ENCODE measurements at regions not wholly inside any gene's neighbourhood (a gene's known extent, or its start where the extent isn't known, plus 50 kb on each side); places are given as distances from the start of the nearest gene placed in this dataset.

GRCh38 chr6:14860774-14861173 lies 385.1 kb upstream of the JARID2 start:
- Mint-ChIP-seq H3K4me3 (no peak overlapping the region), H3K36me3 (no peaks in the 10 kb centered on the region), H3K9me3 (ENCODE audit: low read depth) (no peaks in the 10 kb centered on the region), H3K27me3 (no peaks in the 10 kb centered on the region), H3K4me1 (peaks cover 47% of the 10 kb centered on the region), H3K27ac (no peak overlapping the region)
- CTCF ChIA-PET = interaction anchor here (1.6 kb wide), 1 partner anchor 16 kb away, joined by 6 read pairs; no protein-coding TSS in a partner anchor
- DNase-seq (no peak), ATAC-seq (no peak)

- CTCF ChIA-PET = interaction anchor here (0.9 to 1.6 kb wide), 2 partner anchors 13 to 15 kb away, joined by 4 to 6 read pairs; no protein-coding TSS in a partner anchor
- peak; percentile 27 for ATAC-seq
- peaks cover 51% of the 10 kb centered on the region for H3K4me1 Mint-ChIP-seq
These were observed 384.4 kb upstream of the JARID2 start for GRCh38 chr6:14861491-14861943.

GRCh38 chr6:14862845-14863244 lies 383.0 kb upstream of the JARID2 start:
- no peak for DNase-seq
- no peaks in the 10 kb centered on the region for H3K9me3 Mint-ChIP-seq (ENCODE audit: low read depth)
- no peak overlapping the region for H3K27ac Mint-ChIP-seq
- H3K4me3 Mint-ChIP-seq = no peak overlapping the region
- H3K27me3 Mint-ChIP-seq = no peaks in the 10 kb centered on the region
- peaks cover 39% of the 10 kb centered on the region for H3K4me1 Mint-ChIP-seq
- no peak for ATAC-seq
- no peaks in the 10 kb centered on the region for H3K36me3 Mint-ChIP-seq
- CTCF ChIA-PET = no interaction called here

More at GRCh38 chr6:14861491-14861943, 384.4 kb upstream of the JARID2 start:
- H3K36me3 Mint-ChIP-seq = no peaks in the 10 kb centered on the region
- no peak overlapping the region for H3K27ac Mint-ChIP-seq
- H3K27me3 Mint-ChIP-seq = no peaks in the 10 kb centered on the region
- peak; percentile 59 for DNase-seq
- H3K4me3 Mint-ChIP-seq = no peak overlapping the region
- no peaks in the 10 kb centered on the region for H3K9me3 Mint-ChIP-seq (ENCODE audit: low read depth)

GRCh38 chr6:14863902-14864850 lies 381.7 kb upstream of the JARID2 start:
- peaks cover 30% of the 10 kb centered on the region for H3K4me1 Mint-ChIP-seq
- CTCF ChIA-PET = no interaction called here
- no peaks in the 10 kb centered on the region for H3K9me3 Mint-ChIP-seq (ENCODE audit: low read depth)
- H3K27me3 Mint-ChIP-seq = no peaks in the 10 kb centered on the region
- ATAC-seq (no peak), DNase-seq (no peak)
- no peak overlapping the region for H3K27ac Mint-ChIP-seq
- H3K36me3 Mint-ChIP-seq = no peaks in the 10 kb centered on the region
- no peak overlapping the region for H3K4me3 Mint-ChIP-seq

- Mint-ChIP-seq H3K4me1 (peaks cover 19% of the 10 kb centered on the region), H3K9me3 (ENCODE audit: low read depth) (no peaks in the 10 kb centered on the region), H3K27me3 (no peaks in the 10 kb centered on the region), H3K27ac (peak overlapping the region; percentile 63), H3K4me3 (no peak overlapping the region), H3K36me3 (no peaks in the 10 kb centered on the region)
- peak; percentile 49 for ATAC-seq
- CTCF ChIA-PET = no interaction called here
- DNase-seq = no peak
These were observed 380.3 kb upstream of the JARID2 start for GRCh38 chr6:14865531-14866100.

- no peak overlapping the region for H3K27ac Mint-ChIP-seq
- peaks cover 8% of the 10 kb centered on the region for H3K4me1 Mint-ChIP-seq
- no peaks in the 10 kb centered on the region for H3K27me3 Mint-ChIP-seq
- DNase-seq = no peak
- no peaks in the 10 kb centered on the region for H3K36me3 Mint-ChIP-seq
- H3K9me3 Mint-ChIP-seq (ENCODE audit: low read depth) = no peaks in the 10 kb centered on the region
- ATAC-seq = no peak
- CTCF ChIA-PET = interaction anchor here (0.8 to 1.2 kb wide), 2 partner anchors 9 to 41 kb away, joined by 3 read pairs; no protein-coding TSS in a partner anchor
- no peak overlapping the region for H3K4me3 Mint-ChIP-seq
These were observed 378.1 kb upstream of the JARID2 start for GRCh38 chr6:14867802-14868201.

- H3K4me1 Mint-ChIP-seq = peaks cover 27% of the 10 kb centered on the region
- H3K36me3 Mint-ChIP-seq = peaks cover 2% of the 10 kb centered on the region
- no peak overlapping the region for H3K4me3 Mint-ChIP-seq
- DNase-seq = no peak
- no peak overlapping the region for H3K27ac Mint-ChIP-seq
- H3K9me3 Mint-ChIP-seq (ENCODE audit: low read depth) = no peaks in the 10 kb centered on the region
- no peaks in the 10 kb centered on the region for H3K27me3 Mint-ChIP-seq
- no peak for ATAC-seq
- CTCF ChIA-PET = no interaction called here
These were observed 374.6 kb upstream of the JARID2 start for GRCh38 chr6:14871221-14871620.

GRCh38 chr6:14873101-14873500 lies 372.8 kb upstream of the JARID2 start:
- CTCF ChIA-PET = interaction anchor here (1.1 kb wide), 1 partner anchor 15 kb away, joined by 4 read pairs; no protein-coding TSS in a partner anchor
- no peak for DNase-seq

GRCh38 chr6:14873781-14874441 lies 372.0 kb upstream of the JARID2 start:
- H3K36me3 Mint-ChIP-seq = peaks cover 3% of the 10 kb centered on the region
- H3K9me3 Mint-ChIP-seq (ENCODE audit: low read depth) = no peaks in the 10 kb centered on the region
- CTCF ChIA-PET = interaction anchor here (1.1 kb wide), 1 partner anchor 12 kb away, joined by 4 read pairs; no protein-coding TSS in a partner anchor
- no peaks in the 10 kb centered on the region for H3K27me3 Mint-ChIP-seq
- H3K27ac Mint-ChIP-seq = no peak overlapping the region
- ATAC-seq (no peak), DNase-seq (no peak)
- H3K4me3 Mint-ChIP-seq = no peak overlapping the region
- peaks cover 47% of the 10 kb centered on the region for H3K4me1 Mint-ChIP-seq

More at GRCh38 chr6:14873101-14873500, 372.8 kb upstream of the JARID2 start:
- Mint-ChIP-seq H3K27ac (no peak overlapping the region), H3K27me3 (no peaks in the 10 kb centered on the region), H3K36me3 (peaks cover 3% of the 10 kb centered on the region), H3K9me3 (ENCODE audit: low read depth) (no peaks in the 10 kb centered on the region), H3K4me3 (no peak overlapping the region), H3K4me1 (peaks cover 45% of the 10 kb centered on the region)
- no peak for ATAC-seq

- H3K27ac Mint-ChIP-seq = no peak overlapping the region
- no peak overlapping the region for H3K4me3 Mint-ChIP-seq
- no peak for ATAC-seq
- peaks cover 47% of the 10 kb centered on the region for H3K4me1 Mint-ChIP-seq
- no peaks in the 10 kb centered on the region for H3K9me3 Mint-ChIP-seq (ENCODE audit: low read depth)
- no peaks in the 10 kb centered on the region for H3K27me3 Mint-ChIP-seq
- DNase-seq = no peak
- H3K36me3 Mint-ChIP-seq = peaks cover 3% of the 10 kb centered on the region
- CTCF ChIA-PET = no interaction called here
These were observed 370.8 kb upstream of the JARID2 start for GRCh38 chr6:14874975-14875480.

- peak overlapping the region; percentile 75 for H3K27ac Mint-ChIP-seq
- H3K9me3 Mint-ChIP-seq (ENCODE audit: low read depth) = no peaks in the 10 kb centered on the region
- H3K36me3 Mint-ChIP-seq = peaks cover 3% of the 10 kb centered on the region
- H3K4me1 Mint-ChIP-seq = peaks cover 47% of the 10 kb centered on the region
- CTCF ChIA-PET = interaction anchor here (2.4 kb wide), 1 partner anchor 14 kb away, joined by 6 read pairs; no protein-coding TSS in a partner anchor
- DNase-seq (peak; percentile 53), ATAC-seq (peak; percentile 57)
- H3K27me3 Mint-ChIP-seq = no peaks in the 10 kb centered on the region
- no peak overlapping the region for H3K4me3 Mint-ChIP-seq
These were observed 370.3 kb upstream of the JARID2 start for GRCh38 chr6:14875481-14876063.

- Mint-ChIP-seq H3K4me3 (no peak overlapping the region), H3K9me3 (ENCODE audit: low read depth) (no peaks in the 10 kb centered on the region), H3K27me3 (no peaks in the 10 kb centered on the region), H3K36me3 (peaks cover 3% of the 10 kb centered on the region), H3K27ac (peak overlapping the region; percentile 73), H3K4me1 (peaks cover 47% of the 10 kb centered on the region)
- peak; percentile 71 for ATAC-seq
- peak; percentile 52 for DNase-seq
- CTCF ChIA-PET = interaction anchor here (1.2 to 2.4 kb wide), 2 partner anchors 9 to 16 kb away, joined by 3 to 6 read pairs; no protein-coding TSS in a partner anchor
These were observed 368.9 kb upstream of the JARID2 start for GRCh38 chr6:14876778-14877613.
